OCI-LY7 (cell line): ENCODE measurements at regions not wholly inside any gene's neighbourhood (a gene's known extent, or its start where the extent isn't known, plus 50 kb on each side); places are given as distances from the start of the nearest gene placed in this dataset.

Experiments
- BruUV-seq: library from RNA; stranded (reverse); fragments of 400-500 nt; replicated peaks from 2 replicates; lab custom pipeline; 2021; lab: Mats Ljungman, UMichigan
- CTCF ChIA-PET: fragments of 300-600 bp; sonication (Branson Sonifier 250); formaldehyde crosslinking; loops from one replicate; lab custom pipeline; 2022; ENCODE audit warnings: antibody characterized with exemption; ENCODE audit not compliant: unreplicated experiment; lab: Charles Lee
- POLR2A ChIA-PET: fragments of 300-600 bp; sonication (Branson Sonifier 250); formaldehyde crosslinking; loops from one replicate; lab custom pipeline; 2022; ENCODE audit warnings: antibody characterized with exemption; lab: Charles Lee
- DNase-seq: peaks from one replicate; pipeline ENCODE4 v3.0.0-alpha.2; 2015; ENCODE audit warnings: low spot score
- H2AFZ ChIP-seq: fragments of 200-600 bp; sonication (generic), shearing (Covaris generic); 2 replicates; pipeline ENCODE4 v1.6.1; 2014; ENCODE audit warnings: mild to moderate bottlenecking, antibody characterized with exemption, low read length, moderate library complexity
- H3K27ac ChIP-seq: fragments of 200-600 bp; sonication (generic); 2 replicates; pipeline ENCODE4 v1.5.1; 2014; ENCODE audit warnings: mixed run types, low read depth, mild to moderate bottlenecking, moderate library complexity, low read length, inconsistent platforms; ENCODE audit not compliant: poor library complexity, severe bottlenecking
- H3K36me3 ChIP-seq: fragments of 200-600 bp; sonication (generic); 2 replicates; pipeline ENCODE4 v1.6.1; 2014; ENCODE audit warnings: mild to moderate bottlenecking, antibody characterized with exemption, low read length, moderate library complexity, mixed read lengths; ENCODE audit not compliant: insufficient read depth
- H3K4me1 ChIP-seq: fragments of 200-600 bp; sonication (generic); 2 replicates; pipeline ENCODE4 v1.5.1; 2014; ENCODE audit warnings: mild to moderate bottlenecking, low read length; ENCODE audit not compliant: insufficient read depth, poor library complexity, severe bottlenecking
- H3K4me2 ChIP-seq: fragments of 200-600 bp; sonication (generic); 2 replicates; pipeline ENCODE4 v1.6.1; 2014; ENCODE audit warnings: mild to moderate bottlenecking, low read length
- H3K4me3 ChIP-seq: fragments of 200-600 bp; sonication (generic); 2 replicates; pipeline ENCODE4 v1.5.1; 2014; ENCODE audit warnings: mild to moderate bottlenecking, low read depth, low read length; ENCODE audit not compliant: poor library complexity, severe bottlenecking
- H3K79me2 ChIP-seq: fragments of 200-600 bp; sonication (generic); 2 replicates; pipeline ENCODE4 v1.6.1; 2016; ENCODE audit warnings: low read depth, mild to moderate bottlenecking, low read length, moderate library complexity, mixed read lengths; ENCODE audit not compliant: insufficient read depth
- H3K9me2 ChIP-seq: fragments of 200-600 bp; sonication (generic); 2 replicates; pipeline ENCODE4 v1.6.1; 2016; ENCODE audit warnings: mild to moderate bottlenecking, low read length, mixed read lengths; ENCODE audit not compliant: insufficient read depth
- H3K9me3 ChIP-seq: fragments of 200-600 bp; sonication (generic); 2 replicates; pipeline ENCODE4 v1.6.1; 2014; ENCODE audit warnings: mild to moderate bottlenecking, mixed run types, low read length, mixed read lengths
- H4K20me1 ChIP-seq: fragments of 200-600 bp; sonication (generic); 2 replicates; pipeline ENCODE4 v1.6.1; 2014; ENCODE audit warnings: mild to moderate bottlenecking, antibody characterized with exemption, low read length, moderate library complexity, mixed read lengths; ENCODE audit not compliant: insufficient read depth
- EZH2phosphoT487 ChIP-seq: fragments of 200-600 bp; sonication (generic); IDR thresholded peaks from 2 replicates; pipeline ENCODE4 v1.6.1; 2018; ENCODE audit warnings: low read depth, borderline replicate concordance, mild to moderate bottlenecking, mixed run types, antibody characterized with exemption, low read length, moderate library complexity, mixed read lengths
- intact Hi-C: fragments of 100-400 bp; cut with micrococcal nuclease; formaldehyde crosslinking; loops from one replicate; pipeline ENCODE4 v1.10.0; 2022; ENCODE audit not compliant: unreplicated experiment
- TF ChIP-seq, protein P1 (sequence below): fragments of 200-600 bp; sonication (generic); conservative IDR thresholded peaks from 2 replicates; pipeline ENCODE4 v1.5.1; 2014; ENCODE audit warnings: mild to moderate bottlenecking, antibody characterized with exemption, low read length, moderate library complexity, mixed read lengths

DNA sequence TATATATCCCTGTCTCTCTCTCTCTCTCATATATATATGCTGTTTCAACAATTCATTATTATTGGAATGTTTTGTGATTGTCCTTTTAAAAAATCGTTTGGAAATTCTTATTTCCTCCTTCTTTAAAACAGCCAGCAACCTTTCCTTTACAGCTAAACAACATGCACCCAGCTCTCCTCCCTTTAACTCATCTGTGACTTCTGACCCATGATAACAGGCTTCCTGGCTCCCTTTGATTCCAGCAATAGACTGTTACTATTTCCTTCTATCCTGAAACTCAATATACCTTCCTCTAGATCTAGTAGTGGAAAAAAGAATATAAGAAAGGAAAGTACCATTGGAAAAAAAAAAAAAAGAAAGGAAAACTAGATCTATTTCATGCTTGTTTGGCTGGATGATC is 254.7 kb upstream of the RGMB start:
- TF ChIP-seq, protein P1, sequence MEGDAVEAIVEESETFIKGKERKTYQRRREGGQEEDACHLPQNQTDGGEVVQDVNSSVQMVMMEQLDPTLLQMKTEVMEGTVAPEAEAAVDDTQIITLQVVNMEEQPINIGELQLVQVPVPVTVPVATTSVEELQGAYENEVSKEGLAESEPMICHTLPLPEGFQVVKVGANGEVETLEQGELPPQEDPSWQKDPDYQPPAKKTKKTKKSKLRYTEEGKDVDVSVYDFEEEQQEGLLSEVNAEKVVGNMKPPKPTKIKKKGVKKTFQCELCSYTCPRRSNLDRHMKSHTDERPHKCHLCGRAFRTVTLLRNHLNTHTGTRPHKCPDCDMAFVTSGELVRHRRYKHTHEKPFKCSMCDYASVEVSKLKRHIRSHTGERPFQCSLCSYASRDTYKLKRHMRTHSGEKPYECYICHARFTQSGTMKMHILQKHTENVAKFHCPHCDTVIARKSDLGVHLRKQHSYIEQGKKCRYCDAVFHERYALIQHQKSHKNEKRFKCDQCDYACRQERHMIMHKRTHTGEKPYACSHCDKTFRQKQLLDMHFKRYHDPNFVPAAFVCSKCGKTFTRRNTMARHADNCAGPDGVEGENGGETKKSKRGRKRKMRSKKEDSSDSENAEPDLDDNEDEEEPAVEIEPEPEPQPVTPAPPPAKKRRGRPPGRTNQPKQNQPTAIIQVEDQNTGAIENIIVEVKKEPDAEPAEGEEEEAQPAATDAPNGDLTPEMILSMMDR: no peak
- no peak for TF ChIP-seq EZH2phosphoT487
- intact Hi-C loops: no loop called here
- H3K27ac ChIP-seq: no peak overlapping the region
- no peak overlapping the region for H3K4me2 ChIP-seq
- no peaks in the 10 kb centered on the region for H3K9me3 ChIP-seq
- H2AFZ ChIP-seq: no peak overlapping the region
- H3K4me1 ChIP-seq: no peaks in the 10 kb centered on the region
- ChIA-PET CTCF (no interaction called here), POLR2A (interaction anchor here (0.6 to 0.7 kb wide), 2 partner anchors 45 to 845 kb away, joined by 3 to 5 read pairs; no protein-coding TSS in a partner anchor)
- H3K4me3 ChIP-seq: no peak overlapping the region
- H3K36me3 ChIP-seq: no peaks in the 10 kb centered on the region
- no TSS peak for BruUV-seq
- no peaks in the 10 kb centered on the region for H3K9me2 ChIP-seq
- DNase-seq: no peak
- H4K20me1 ChIP-seq: no peaks in the 10 kb centered on the region
- H3K79me2 ChIP-seq: no peaks in the 10 kb centered on the region

DNA sequence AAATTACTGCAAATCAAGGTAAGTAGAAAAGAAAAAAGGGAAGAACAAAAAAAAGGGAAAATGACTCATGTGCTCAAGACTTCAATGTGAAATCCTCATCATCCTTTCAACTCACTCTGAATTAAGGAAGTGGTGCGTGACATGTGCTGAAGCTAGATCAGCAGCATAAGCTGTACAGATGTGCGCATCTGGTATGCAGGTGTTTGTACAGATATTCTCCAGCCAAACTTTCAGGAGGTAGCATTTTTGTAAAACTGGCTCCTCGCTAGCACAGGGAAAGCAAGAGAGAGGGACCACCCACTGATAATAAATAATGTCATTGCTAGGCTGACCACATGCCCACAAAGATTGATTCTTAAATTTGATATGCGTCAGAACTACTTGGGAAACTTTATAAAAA is 253.9 kb upstream of the RGMB start:
- Histone ChIP-seq H3K4me3 (no peak overlapping the region), H2AFZ (no peak overlapping the region), H3K36me3 (no peaks in the 10 kb centered on the region), H3K4me2 (no peak overlapping the region), H3K27ac (no peak overlapping the region), H4K20me1 (no peaks in the 10 kb centered on the region), H3K9me2 (no peaks in the 10 kb centered on the region), H3K4me1 (no peaks in the 10 kb centered on the region), H3K79me2 (no peaks in the 10 kb centered on the region), H3K9me3 (no peaks in the 10 kb centered on the region)
- TF ChIP-seq, protein P1: no peak
- TF ChIP-seq EZH2phosphoT487: no peak
- CTCF ChIA-PET: no interaction called here
- no TSS peak for BruUV-seq
- intact Hi-C loops: no loop called here
- POLR2A ChIA-PET: interaction anchor here (0.7 kb wide), 1 partner anchor 45 kb away, joined by 5 read pairs; no protein-coding TSS in a partner anchor
- no peak for DNase-seq

DNA sequence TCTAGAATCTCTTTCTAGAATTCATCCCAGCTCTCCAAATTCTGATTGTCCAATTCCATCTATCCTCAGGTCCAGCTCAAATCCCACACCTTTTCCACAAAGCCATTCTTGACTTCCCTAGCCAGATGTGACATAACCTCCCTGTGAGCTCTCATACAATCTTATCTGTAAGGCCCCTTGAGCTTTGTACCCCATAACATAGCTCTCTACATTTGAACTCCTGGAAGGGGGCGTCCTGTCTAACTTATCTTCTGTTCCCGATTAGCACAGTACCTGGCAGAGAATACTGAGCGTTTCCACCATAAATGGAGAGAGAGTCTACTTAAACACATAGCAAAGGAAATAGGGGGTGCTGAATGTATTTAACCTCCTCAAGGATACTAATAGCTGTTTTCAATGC is 251.6 kb upstream of the RGMB start:
- Histone ChIP-seq H3K4me2 (no peak overlapping the region), H3K36me3 (no peaks in the 10 kb centered on the region), H3K4me3 (no peak overlapping the region), H3K9me3 (no peaks in the 10 kb centered on the region), H4K20me1 (no peaks in the 10 kb centered on the region), H3K4me1 (no peaks in the 10 kb centered on the region), H3K9me2 (no peaks in the 10 kb centered on the region), H3K79me2 (no peaks in the 10 kb centered on the region), H2AFZ (no peak overlapping the region), H3K27ac (no peak overlapping the region)
- POLR2A ChIA-PET: interaction anchor here (0.6 to 1.0 kb wide), 2 partner anchors 69 to 266 kb away, joined by 3 read pairs; no protein-coding TSS in a partner anchor
- no peak for DNase-seq
- intact Hi-C loops: no loop called here
- no TSS peak for BruUV-seq
- CTCF ChIA-PET: no interaction called here
- TF ChIP-seq, protein P1: no peak
- TF ChIP-seq EZH2phosphoT487: no peak
